Liver (tissue), 8 donors: ENCODE measurements at regions not wholly inside any gene's neighbourhood (a gene's known extent, or its start where the extent isn't known, plus 50 kb on each side); places are given as distances from the start of the nearest gene placed in this dataset.

Source experiments
- DNase-seq: peaks from one replicate; pipeline ENCODE4 v3.0.0-alpha.2; 2017; ENCODE audit warnings: low spot score
- H3K27ac ChIP-seq, 2 donors: one replicate each; pipeline ENCODE4 v1.7.0; 2013; ENCODE audit warnings: inconsistent platforms in 2 of 2, low read length in 2 of 2, control low read depth in 1 of 2, low read depth in 1 of 2, mild to moderate bottlenecking in 1 of 2
- H3K27me3 ChIP-seq, 4 donors: one replicate each; pipeline versions ENCODE4 v1.6.1 to v1.7.0; 2013; ENCODE audit warnings: low read length in 3 of 4, inconsistent platforms in 1 of 4, mild to moderate bottlenecking in 1 of 4, moderate library complexity in 1 of 4; ENCODE audit not compliant: control insufficient read depth in 4 of 4, insufficient read depth in 4 of 4
- H3K36me3 ChIP-seq, 4 donors: one replicate each; pipeline versions ENCODE4 v1.6.1 to v1.7.0; 2013; ENCODE audit warnings: low read length in 3 of 4, mild to moderate bottlenecking in 3 of 4, low read depth in 1 of 4, moderate library complexity in 1 of 4; ENCODE audit not compliant: control insufficient read depth in 4 of 4, insufficient read depth in 3 of 4
- H3K4me1 ChIP-seq, 4 donors: one replicate each; pipeline versions ENCODE4 v1.6.1 to v1.7.0; 2013; ENCODE audit warnings: low read length in 3 of 4, mild to moderate bottlenecking in 3 of 4, moderate library complexity in 1 of 4; ENCODE audit not compliant: control insufficient read depth in 4 of 4, insufficient read depth in 4 of 4
- H3K4me3 ChIP-seq, 3 donors: one replicate each; pipeline versions ENCODE4 v1.6.1 to v1.7.0; 2013; ENCODE audit warnings: low read length in 3 of 3, control low read depth in 1 of 3, low read depth in 1 of 3, mild to moderate bottlenecking in 1 of 3
- H3K9ac ChIP-seq, 2 donors: one replicate each; pipeline ENCODE4 v1.7.0; 2013; ENCODE audit warnings: low read length in 2 of 2, mild to moderate bottlenecking in 2 of 2, moderate library complexity in 2 of 2, control low read depth in 1 of 2, low read depth in 1 of 2
- H3K9me3 ChIP-seq, 4 donors: one replicate each; pipeline versions ENCODE4 v1.6.1 to v1.7.0; 2013; ENCODE audit warnings: low read length in 3 of 4; ENCODE audit not compliant: control insufficient read depth in 4 of 4
- FOXA1 ChIP-seq: IDR thresholded peaks from 2 replicates; pipeline ENCODE4 v1.6.1; 2016; ENCODE audit warnings: antibody characterized with exemption
- FOXA2 ChIP-seq: IDR thresholded peaks from 2 replicates; pipeline ENCODE4 v1.6.1; 2016; ENCODE audit warnings: antibody characterized with exemption
- GABPA ChIP-seq, 2 donors: IDR thresholded peaks in 1 of 2; conservative IDR thresholded peaks in 1 of 2; 2 replicates each; pipeline ENCODE4 v1.6.1; 2016; ENCODE audit warnings: antibody characterized with exemption in 2 of 2, mild to moderate bottlenecking in 1 of 2, moderate library complexity in 1 of 2
- HNF4A ChIP-seq, 2 donors: conservative IDR thresholded peaks; 2 replicates each; pipeline ENCODE4 v1.6.1; 2016; ENCODE audit warnings: antibody characterized with exemption in 2 of 2, mild to moderate bottlenecking in 2 of 2
- HNF4G ChIP-seq: IDR thresholded peaks from 2 replicates; pipeline ENCODE4 v1.6.1; 2016; ENCODE audit warnings: antibody characterized with exemption
- JUND ChIP-seq, 2 donors: IDR thresholded peaks; 2 replicates each; pipeline ENCODE4 v1.6.1; 2016; ENCODE audit warnings: antibody characterized with exemption in 2 of 2
- NR2F2 ChIP-seq: IDR thresholded peaks from 2 replicates; pipeline ENCODE4 v1.6.1; 2016; ENCODE audit warnings: antibody characterized with exemption
- RAD21 ChIP-seq, 2 donors: IDR thresholded peaks; 2 replicates each; pipeline ENCODE4 v1.6.1; 2016; ENCODE audit warnings: antibody characterized with exemption in 2 of 2, mild to moderate bottlenecking in 2 of 2
- RXRA ChIP-seq, 2 donors: IDR thresholded peaks; 2 replicates each; pipeline ENCODE4 v1.6.1; 2017 to 2018; ENCODE audit warnings: antibody characterized with exemption in 2 of 2, mild to moderate bottlenecking in 1 of 2
- SP1 ChIP-seq: IDR thresholded peaks from 2 replicates; pipeline ENCODE4 v1.6.1; 2018; ENCODE audit warnings: antibody characterized with exemption, mild to moderate bottlenecking
- YY1 ChIP-seq: IDR thresholded peaks from 2 replicates; pipeline ENCODE4 v1.6.1; 2016; ENCODE audit warnings: antibody characterized with exemption, mild to moderate bottlenecking
- WGBS: extraction: QIAGEN DNeasy Blood & Tissue Kit; methylation state at CpG from one replicate; pipeline ENCODE4 v1.1.7; 2013; 5-methylcytosine and 5-hydroxymethylcytosine counted together
- TF ChIP-seq, protein P1 (sequence below): fragments of 150-350 bp; IDR thresholded peaks from 2 replicates; pipeline ENCODE4 v1.5.1; 2017; ENCODE audit warnings: improper control_type of control experiment, low read depth, low read length; ENCODE audit not compliant: missing input control
- TF ChIP-seq, protein P2 (sequence below): IDR thresholded peaks from 2 replicates; pipeline ENCODE4 v1.6.1; 2016; ENCODE audit warnings: antibody characterized with exemption
- TF ChIP-seq, protein P3 (sequence below): IDR thresholded peaks from 2 replicates; pipeline ENCODE4 v1.6.1; 2016; ENCODE audit warnings: antibody characterized with exemption, mild to moderate bottlenecking
- TF ChIP-seq, protein P4 (sequence below): IDR thresholded peaks from 2 replicates; pipeline ENCODE4 v1.6.1; 2016; ENCODE audit warnings: antibody characterized with exemption
- TF ChIP-seq, protein P5 (sequence below): IDR thresholded peaks from 2 replicates; pipeline ENCODE4 v1.6.1; 2016; ENCODE audit warnings: antibody characterized with exemption
- donor health status: healthy.
- donor health status: healthy.
- donor health status: healthy.
- donor health status: healthy.
- donor health status: healthy.

DNA sequence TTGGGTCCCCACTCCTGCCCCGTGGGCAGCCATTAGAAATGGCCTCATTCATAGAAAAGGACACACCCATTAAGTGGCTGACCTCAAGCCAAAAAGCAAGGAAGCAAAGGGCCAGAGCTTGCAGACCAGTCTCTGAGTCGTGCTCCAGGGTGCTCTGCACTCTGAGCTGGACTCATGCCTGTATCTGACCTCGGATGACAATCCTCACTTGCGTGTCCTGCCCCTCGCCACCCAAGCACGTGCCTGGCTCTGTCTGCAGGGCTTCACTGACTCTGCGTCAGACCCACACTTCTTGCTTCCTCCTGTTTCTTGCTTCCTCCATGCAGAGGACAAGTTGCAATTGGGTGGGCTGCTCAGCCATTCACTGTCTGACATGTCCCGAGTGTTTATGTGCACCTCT lies 138.8 kb downstream of the OAT start:
- WGBS: 77% methylated on average over 8 of the region's 8 CpGs
- H3K36me3 ChIP-seq: no peaks in the 10 kb centered on the region
- H3K27ac ChIP-seq: no peak overlapping the region
- H3K9ac ChIP-seq: no peak overlapping the region
- no peak overlapping the region for H3K4me3 ChIP-seq
- no peaks in the 10 kb centered on the region for H3K4me1 ChIP-seq
- peaks cover 0 to 2% (median 0%) of the 10 kb centered on the region in 4 donors for H3K9me3 ChIP-seq
- DNase-seq: no peak
- TF ChIP-seq, protein P1, sequence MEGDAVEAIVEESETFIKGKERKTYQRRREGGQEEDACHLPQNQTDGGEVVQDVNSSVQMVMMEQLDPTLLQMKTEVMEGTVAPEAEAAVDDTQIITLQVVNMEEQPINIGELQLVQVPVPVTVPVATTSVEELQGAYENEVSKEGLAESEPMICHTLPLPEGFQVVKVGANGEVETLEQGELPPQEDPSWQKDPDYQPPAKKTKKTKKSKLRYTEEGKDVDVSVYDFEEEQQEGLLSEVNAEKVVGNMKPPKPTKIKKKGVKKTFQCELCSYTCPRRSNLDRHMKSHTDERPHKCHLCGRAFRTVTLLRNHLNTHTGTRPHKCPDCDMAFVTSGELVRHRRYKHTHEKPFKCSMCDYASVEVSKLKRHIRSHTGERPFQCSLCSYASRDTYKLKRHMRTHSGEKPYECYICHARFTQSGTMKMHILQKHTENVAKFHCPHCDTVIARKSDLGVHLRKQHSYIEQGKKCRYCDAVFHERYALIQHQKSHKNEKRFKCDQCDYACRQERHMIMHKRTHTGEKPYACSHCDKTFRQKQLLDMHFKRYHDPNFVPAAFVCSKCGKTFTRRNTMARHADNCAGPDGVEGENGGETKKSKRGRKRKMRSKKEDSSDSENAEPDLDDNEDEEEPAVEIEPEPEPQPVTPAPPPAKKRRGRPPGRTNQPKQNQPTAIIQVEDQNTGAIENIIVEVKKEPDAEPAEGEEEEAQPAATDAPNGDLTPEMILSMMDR: no peak
- no peak for TF ChIP-seq NR2F2
- TF ChIP-seq SP1: no peak
- no peak for TF ChIP-seq GABPA (IDR thresholded peaks at IDR 0.05 in 1 of 2, conservative IDR thresholded peaks at IDR 0.05 in 1 of 2)
- TF ChIP-seq, protein P2, sequence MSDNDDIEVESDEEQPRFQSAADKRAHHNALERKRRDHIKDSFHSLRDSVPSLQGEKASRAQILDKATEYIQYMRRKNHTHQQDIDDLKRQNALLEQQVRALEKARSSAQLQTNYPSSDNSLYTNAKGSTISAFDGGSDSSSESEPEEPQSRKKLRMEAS: no peak
- TF ChIP-seq, protein P3, sequence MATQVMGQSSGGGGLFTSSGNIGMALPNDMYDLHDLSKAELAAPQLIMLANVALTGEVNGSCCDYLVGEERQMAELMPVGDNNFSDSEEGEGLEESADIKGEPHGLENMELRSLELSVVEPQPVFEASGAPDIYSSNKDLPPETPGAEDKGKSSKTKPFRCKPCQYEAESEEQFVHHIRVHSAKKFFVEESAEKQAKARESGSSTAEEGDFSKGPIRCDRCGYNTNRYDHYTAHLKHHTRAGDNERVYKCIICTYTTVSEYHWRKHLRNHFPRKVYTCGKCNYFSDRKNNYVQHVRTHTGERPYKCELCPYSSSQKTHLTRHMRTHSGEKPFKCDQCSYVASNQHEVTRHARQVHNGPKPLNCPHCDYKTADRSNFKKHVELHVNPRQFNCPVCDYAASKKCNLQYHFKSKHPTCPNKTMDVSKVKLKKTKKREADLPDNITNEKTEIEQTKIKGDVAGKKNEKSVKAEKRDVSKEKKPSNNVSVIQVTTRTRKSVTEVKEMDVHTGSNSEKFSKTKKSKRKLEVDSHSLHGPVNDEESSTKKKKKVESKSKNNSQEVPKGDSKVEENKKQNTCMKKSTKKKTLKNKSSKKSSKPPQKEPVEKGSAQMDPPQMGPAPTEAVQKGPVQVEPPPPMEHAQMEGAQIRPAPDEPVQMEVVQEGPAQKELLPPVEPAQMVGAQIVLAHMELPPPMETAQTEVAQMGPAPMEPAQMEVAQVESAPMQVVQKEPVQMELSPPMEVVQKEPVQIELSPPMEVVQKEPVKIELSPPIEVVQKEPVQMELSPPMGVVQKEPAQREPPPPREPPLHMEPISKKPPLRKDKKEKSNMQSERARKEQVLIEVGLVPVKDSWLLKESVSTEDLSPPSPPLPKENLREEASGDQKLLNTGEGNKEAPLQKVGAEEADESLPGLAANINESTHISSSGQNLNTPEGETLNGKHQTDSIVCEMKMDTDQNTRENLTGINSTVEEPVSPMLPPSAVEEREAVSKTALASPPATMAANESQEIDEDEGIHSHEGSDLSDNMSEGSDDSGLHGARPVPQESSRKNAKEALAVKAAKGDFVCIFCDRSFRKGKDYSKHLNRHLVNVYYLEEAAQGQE: no peak
- TF ChIP-seq FOXA1: no peak
- no peak for TF ChIP-seq HNF4G
- TF ChIP-seq HNF4A (conservative IDR thresholded peaks at IDR 0.05): no peak
- TF ChIP-seq YY1: no peak
- TF ChIP-seq RXRA (IDR thresholded peaks at IDR 0.05): no peak
- TF ChIP-seq FOXA2: no peak
- TF ChIP-seq, protein P4, sequence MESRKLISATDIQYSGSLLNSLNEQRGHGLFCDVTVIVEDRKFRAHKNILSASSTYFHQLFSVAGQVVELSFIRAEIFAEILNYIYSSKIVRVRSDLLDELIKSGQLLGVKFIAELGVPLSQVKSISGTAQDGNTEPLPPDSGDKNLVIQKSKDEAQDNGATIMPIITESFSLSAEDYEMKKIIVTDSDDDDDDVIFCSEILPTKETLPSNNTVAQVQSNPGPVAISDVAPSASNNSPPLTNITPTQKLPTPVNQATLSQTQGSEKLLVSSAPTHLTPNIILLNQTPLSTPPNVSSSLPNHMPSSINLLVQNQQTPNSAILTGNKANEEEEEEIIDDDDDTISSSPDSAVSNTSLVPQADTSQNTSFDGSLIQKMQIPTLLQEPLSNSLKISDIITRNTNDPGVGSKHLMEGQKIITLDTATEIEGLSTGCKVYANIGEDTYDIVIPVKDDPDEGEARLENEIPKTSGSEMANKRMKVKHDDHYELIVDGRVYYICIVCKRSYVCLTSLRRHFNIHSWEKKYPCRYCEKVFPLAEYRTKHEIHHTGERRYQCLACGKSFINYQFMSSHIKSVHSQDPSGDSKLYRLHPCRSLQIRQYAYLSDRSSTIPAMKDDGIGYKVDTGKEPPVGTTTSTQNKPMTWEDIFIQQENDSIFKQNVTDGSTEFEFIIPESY: no peak
- TF ChIP-seq JUND (IDR thresholded peaks at IDR 0.05): no peak
- TF ChIP-seq RAD21 (IDR thresholded peaks at IDR 0.05): no peak
- TF ChIP-seq, protein P5, sequence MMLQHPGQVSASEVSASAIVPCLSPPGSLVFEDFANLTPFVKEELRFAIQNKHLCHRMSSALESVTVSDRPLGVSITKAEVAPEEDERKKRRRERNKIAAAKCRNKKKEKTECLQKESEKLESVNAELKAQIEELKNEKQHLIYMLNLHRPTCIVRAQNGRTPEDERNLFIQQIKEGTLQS: no peak
- no peaks in the 10 kb centered on the region for H3K27me3 ChIP-seq

DNA sequence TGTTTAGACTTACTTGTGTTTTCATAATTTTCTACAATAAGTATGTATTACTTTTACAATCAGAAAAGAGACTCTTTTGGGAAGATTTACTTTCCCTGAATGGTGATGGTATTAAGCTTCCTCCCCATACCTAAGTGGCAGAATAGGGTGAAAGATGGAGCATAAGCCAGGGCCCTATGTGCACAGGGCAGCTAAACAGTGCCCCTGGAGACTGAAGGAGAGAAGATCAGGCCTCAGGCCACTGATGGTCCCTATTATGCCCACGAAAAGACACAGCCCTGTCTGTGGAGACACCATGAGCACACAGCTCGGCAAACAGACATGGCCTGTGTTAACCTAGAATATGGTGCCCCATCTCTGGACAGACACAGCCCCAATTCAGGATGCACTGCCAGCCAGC lies 139.4 kb downstream of the OAT start:
- Histone ChIP-seq H3K9me3 (peaks cover 0 to 2% (median 0%) of the 10 kb centered on the region in 4 donors), H3K27me3 (no peaks in the 10 kb centered on the region), H3K9ac (no peak overlapping the region), H3K27ac (no peak overlapping the region), H3K36me3 (no peaks in the 10 kb centered on the region), H3K4me1 (no peaks in the 10 kb centered on the region), H3K4me3 (no peak overlapping the region)
- WGBS: 86% methylated on average over 2 of the region's 2 CpGs
- TF ChIP-seq JUND (IDR thresholded peaks at IDR 0.05): no peak
- no peak for TF ChIP-seq RAD21 (IDR thresholded peaks at IDR 0.05)
- TF ChIP-seq, protein P1: no peak
- TF ChIP-seq, protein P5: no peak
- no peak for DNase-seq
